HL-60 (cell line): ENCODE measurements at regions not wholly inside any gene's neighbourhood (a gene's known extent, or its start where the extent isn't known, plus 50 kb on each side); places are given as distances from the start of the nearest gene placed in this dataset.

Experiments
- DNase-seq, 2 experiments: peaks; one replicate each; pipeline ENCODE4 v3.0.0-alpha.2; 2010 to 2020; ENCODE audit warnings: low read depth in 1 of 2, low spot score in 1 of 2
- H3K27ac ChIP-seq: fragments of 250-450 bp; sonication (Bioruptor Pico); replicated peaks from 2 replicates; pipeline ENCODE4 v1.5.1; 2020; ENCODE audit warnings: mild to moderate bottlenecking, moderate library complexity
- H3K27me3 ChIP-seq: fragments of 250-450 bp; sonication (Bioruptor Pico); 2 replicates; pipeline ENCODE4 v1.5.1; 2021; ENCODE audit warnings: mild to moderate bottlenecking, moderate library complexity; ENCODE audit not compliant: insufficient read depth, poor library complexity, severe bottlenecking
- H3K4me3 ChIP-seq: replicated peaks from 2 replicates; pipeline ENCODE4 v1.5.1; 2011; ENCODE audit warnings: mild to moderate bottlenecking, control low read depth, low read length; ENCODE audit not compliant: insufficient read depth
- GABPA ChIP-seq: IDR thresholded peaks from 2 replicates; pipeline ENCODE4 v1.6.1; 2012; ENCODE audit warnings: low read depth
- POLR2AphosphoS5 ChIP-seq: IDR thresholded peaks from 2 replicates; pipeline ENCODE4 v1.6.1; 2012; ENCODE audit warnings: low read depth
- SPI1 ChIP-seq: IDR thresholded peaks from 2 replicates; pipeline ENCODE4 v1.6.1; 2012; ENCODE audit warnings: low read depth, mild to moderate bottlenecking, borderline replicate concordance
- TF ChIP-seq, protein P1 (sequence below): IDR thresholded peaks from one replicate; pipeline ENCODE4 v1.5.1; 2011; ENCODE audit warnings: low read length, control low read depth, inconsistent platforms; ENCODE audit not compliant: insufficient read depth
- TF ChIP-seq, protein P2 (sequence below): IDR thresholded peaks from 2 replicates; pipeline ENCODE4 v1.6.1; 2012; ENCODE audit warnings: low read depth; ENCODE audit not compliant: insufficient replicate concordance

DNA sequence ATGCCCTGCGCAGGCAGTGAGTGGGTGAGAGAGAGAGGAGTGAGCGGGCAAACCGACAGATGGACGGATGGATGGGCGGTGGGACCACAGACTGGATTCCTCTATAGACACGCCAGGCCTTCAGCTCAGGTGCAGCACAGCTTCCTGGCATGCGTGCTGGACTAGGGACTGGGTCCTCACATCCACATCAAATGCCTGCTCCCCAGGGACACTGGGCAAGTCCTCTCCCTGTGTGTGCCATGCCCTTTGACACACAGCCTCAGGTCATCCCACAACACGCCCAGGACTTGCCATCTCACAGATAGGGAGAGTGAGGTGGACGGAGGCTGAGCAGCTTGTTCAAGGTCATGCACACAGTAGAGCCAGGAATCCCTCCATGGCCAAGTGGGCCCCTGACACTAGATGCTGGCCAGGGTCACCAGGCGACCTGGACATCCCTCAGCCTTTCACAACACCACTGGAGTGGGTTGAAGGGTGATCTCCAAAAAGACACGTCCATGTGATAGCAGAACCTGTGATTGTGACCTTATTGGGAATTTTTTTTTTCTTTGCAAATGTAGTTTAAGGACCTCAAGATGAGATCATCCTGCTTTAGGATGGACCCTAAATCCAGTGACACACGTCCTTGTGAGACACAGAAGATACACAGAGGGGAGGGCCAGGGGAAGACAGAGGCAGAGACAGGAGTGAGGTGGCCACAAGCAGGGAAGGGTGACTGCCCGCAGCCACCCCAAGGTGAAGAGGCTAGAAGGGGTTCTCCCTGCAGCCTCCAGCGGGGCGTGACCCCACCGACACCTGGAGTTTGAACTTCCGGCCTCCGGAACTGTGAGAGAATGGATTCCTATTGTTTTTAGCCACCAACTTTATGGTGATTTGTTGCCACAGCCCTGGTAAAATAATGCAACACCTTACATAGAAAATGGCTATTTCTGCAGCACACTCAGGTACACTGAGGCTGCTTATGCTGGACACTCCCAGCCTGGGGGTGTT lies 155.0 kb upstream of the CHST15 start:
- DNase-seq: no peak

DNA sequence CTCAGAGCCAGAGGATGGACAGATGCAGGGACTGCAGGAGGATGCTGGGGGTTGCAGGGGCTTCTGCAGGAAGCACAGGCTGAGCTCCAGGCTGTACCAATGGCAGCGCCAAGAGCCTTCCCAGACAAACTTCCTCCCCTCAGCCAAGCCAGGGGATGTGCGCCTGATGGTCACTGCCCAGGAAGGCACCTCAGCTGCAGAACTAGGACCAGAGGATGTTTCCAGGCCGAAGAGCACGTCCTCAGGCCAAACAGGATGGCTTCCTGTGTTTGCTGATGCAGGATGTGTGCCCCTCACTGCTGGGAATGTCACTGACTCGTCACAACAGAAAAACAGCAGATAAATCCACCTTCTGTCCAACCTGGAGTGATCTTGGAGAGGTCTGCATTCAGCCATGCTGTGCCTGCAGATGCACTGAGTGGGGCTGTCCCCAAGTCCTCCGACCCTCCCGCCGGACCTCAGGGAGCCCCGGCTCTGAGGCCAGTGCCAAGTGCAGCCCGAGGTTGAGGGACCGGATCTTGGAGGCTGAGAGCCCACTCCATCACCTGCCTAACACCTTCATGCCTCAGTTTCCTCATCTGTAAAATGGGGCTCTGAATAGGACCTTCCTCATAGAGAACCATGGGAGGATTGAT lies 152.5 kb upstream of the CHST15 start:
- TF ChIP-seq, protein P1, sequence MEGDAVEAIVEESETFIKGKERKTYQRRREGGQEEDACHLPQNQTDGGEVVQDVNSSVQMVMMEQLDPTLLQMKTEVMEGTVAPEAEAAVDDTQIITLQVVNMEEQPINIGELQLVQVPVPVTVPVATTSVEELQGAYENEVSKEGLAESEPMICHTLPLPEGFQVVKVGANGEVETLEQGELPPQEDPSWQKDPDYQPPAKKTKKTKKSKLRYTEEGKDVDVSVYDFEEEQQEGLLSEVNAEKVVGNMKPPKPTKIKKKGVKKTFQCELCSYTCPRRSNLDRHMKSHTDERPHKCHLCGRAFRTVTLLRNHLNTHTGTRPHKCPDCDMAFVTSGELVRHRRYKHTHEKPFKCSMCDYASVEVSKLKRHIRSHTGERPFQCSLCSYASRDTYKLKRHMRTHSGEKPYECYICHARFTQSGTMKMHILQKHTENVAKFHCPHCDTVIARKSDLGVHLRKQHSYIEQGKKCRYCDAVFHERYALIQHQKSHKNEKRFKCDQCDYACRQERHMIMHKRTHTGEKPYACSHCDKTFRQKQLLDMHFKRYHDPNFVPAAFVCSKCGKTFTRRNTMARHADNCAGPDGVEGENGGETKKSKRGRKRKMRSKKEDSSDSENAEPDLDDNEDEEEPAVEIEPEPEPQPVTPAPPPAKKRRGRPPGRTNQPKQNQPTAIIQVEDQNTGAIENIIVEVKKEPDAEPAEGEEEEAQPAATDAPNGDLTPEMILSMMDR: no peak
- no peak overlapping the region for H3K4me3 ChIP-seq
- no peak for DNase-seq
- H3K27me3 ChIP-seq: no peaks in the 10 kb centered on the region
- no peak overlapping the region for H3K27ac ChIP-seq

More for the DNA sequence above, 155.0 kb upstream of the CHST15 start:
- Histone ChIP-seq H3K4me3 (no peak overlapping the region), H3K27ac (no peak overlapping the region), H3K27me3 (no peaks in the 10 kb centered on the region)
- TF ChIP-seq GABPA: no peak
- TF ChIP-seq, protein P2, sequence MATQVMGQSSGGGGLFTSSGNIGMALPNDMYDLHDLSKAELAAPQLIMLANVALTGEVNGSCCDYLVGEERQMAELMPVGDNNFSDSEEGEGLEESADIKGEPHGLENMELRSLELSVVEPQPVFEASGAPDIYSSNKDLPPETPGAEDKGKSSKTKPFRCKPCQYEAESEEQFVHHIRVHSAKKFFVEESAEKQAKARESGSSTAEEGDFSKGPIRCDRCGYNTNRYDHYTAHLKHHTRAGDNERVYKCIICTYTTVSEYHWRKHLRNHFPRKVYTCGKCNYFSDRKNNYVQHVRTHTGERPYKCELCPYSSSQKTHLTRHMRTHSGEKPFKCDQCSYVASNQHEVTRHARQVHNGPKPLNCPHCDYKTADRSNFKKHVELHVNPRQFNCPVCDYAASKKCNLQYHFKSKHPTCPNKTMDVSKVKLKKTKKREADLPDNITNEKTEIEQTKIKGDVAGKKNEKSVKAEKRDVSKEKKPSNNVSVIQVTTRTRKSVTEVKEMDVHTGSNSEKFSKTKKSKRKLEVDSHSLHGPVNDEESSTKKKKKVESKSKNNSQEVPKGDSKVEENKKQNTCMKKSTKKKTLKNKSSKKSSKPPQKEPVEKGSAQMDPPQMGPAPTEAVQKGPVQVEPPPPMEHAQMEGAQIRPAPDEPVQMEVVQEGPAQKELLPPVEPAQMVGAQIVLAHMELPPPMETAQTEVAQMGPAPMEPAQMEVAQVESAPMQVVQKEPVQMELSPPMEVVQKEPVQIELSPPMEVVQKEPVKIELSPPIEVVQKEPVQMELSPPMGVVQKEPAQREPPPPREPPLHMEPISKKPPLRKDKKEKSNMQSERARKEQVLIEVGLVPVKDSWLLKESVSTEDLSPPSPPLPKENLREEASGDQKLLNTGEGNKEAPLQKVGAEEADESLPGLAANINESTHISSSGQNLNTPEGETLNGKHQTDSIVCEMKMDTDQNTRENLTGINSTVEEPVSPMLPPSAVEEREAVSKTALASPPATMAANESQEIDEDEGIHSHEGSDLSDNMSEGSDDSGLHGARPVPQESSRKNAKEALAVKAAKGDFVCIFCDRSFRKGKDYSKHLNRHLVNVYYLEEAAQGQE: no peak

DNA sequence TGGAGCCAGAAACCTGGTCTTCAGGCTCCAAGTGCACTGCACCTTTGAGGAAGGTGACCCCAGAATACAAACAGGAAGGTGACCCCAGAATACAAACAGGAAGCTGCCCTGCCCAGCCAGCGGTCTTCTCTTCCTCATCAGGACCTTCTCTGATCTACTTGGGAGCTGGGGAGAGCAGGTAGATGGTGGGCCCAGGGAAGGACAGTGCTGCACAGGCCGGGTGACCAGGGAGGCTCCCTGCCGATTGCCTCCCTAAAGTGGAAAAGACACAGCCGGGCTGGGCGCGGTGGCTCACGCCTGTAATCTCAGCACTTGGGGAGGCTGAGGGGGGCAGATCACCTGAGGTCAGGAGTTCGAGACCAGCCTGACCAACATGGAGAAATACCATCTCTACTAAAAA lies 151.8 kb upstream of the CHST15 start:
- Histone ChIP-seq H3K4me3 (no peak overlapping the region), H3K27ac (no peak overlapping the region), H3K27me3 (no peaks in the 10 kb centered on the region)
- no peak for DNase-seq
- TF ChIP-seq, protein P2: no peak
- TF ChIP-seq, protein P1: no peak

DNA sequence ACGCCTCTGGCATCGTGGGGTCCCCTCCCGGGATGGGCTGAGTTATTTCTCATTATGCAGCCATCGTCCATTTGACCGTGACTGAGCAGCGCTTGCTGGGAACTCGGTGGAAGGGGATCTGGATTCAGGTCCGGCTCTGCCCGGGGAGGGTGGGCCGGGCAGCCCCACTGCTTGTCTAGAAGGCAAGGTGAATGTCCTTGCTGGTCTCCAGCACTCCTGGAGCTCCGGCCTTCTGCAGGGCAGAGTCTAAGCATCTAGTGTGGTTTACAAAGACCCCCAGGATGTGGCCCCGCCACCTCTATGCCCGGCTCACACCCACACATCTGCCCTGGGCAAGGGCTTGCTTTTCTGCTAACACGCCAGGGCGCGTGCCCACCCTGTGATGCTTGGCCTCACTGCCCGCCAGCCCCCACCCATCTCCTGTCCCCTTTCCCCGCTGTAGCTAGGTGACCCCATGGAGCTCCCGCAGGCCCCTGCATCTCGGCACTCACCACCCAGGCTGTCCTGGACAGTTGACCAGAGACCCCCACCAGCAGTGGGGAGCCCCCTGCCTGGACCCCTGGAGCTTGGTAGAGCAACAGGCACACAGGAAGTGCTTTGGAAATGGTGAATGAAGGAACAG lies 151.0 kb upstream of the CHST15 start:
- no peaks in the 10 kb centered on the region for H3K27me3 ChIP-seq
- no peak overlapping the region for H3K4me3 ChIP-seq
- DNase-seq: no peak
- TF ChIP-seq SPI1 (no peak), POLR2AphosphoS5 (no peak)
- TF ChIP-seq, protein P1: no peak
- H3K27ac ChIP-seq: no peak overlapping the region
